ENCODE measurements at regions not wholly inside any gene's neighbourhood (a gene's known extent, or its start where the extent isn't known, plus 50 kb on each side); places are given as distances from the start of the nearest gene placed in this dataset.

DNA sequence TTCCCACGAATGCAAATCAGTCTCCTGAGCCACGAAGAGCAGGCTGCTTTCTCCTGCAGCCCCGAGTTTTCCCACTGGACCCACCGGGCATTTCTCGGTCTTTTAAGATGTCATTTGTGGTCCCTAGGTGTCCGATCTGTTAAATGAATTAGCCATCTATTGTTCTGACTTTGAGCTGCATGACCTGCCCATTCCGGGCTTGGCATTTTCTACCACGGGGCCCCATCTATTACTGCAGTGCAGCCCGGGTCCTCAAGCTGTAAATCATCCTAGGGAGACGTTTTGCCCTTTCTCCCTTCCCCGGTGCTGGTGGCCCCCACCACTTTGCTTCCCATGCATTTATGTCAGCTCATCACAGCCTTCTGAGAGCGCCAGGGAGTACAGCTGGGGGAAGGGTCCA is 405.4 kb downstream of the IRX1 start:
- TF ChIP-seq, protein P1, sequence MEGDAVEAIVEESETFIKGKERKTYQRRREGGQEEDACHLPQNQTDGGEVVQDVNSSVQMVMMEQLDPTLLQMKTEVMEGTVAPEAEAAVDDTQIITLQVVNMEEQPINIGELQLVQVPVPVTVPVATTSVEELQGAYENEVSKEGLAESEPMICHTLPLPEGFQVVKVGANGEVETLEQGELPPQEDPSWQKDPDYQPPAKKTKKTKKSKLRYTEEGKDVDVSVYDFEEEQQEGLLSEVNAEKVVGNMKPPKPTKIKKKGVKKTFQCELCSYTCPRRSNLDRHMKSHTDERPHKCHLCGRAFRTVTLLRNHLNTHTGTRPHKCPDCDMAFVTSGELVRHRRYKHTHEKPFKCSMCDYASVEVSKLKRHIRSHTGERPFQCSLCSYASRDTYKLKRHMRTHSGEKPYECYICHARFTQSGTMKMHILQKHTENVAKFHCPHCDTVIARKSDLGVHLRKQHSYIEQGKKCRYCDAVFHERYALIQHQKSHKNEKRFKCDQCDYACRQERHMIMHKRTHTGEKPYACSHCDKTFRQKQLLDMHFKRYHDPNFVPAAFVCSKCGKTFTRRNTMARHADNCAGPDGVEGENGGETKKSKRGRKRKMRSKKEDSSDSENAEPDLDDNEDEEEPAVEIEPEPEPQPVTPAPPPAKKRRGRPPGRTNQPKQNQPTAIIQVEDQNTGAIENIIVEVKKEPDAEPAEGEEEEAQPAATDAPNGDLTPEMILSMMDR (IDR thresholded peaks at IDR 0.05; ENCODE audit: insufficient read depth, low read depth, low read length), result no peak
- no peak for TF ChIP-seq EZH2 (IDR thresholded peaks at IDR 0.05; ENCODE audit: insufficient read depth, low read length)
